ENCODE measurements at regions not wholly inside any gene's neighbourhood (a gene's known extent, or its start where the extent isn't known, plus 50 kb on each side); places are given as distances from the start of the nearest gene placed in this dataset.

DNA sequence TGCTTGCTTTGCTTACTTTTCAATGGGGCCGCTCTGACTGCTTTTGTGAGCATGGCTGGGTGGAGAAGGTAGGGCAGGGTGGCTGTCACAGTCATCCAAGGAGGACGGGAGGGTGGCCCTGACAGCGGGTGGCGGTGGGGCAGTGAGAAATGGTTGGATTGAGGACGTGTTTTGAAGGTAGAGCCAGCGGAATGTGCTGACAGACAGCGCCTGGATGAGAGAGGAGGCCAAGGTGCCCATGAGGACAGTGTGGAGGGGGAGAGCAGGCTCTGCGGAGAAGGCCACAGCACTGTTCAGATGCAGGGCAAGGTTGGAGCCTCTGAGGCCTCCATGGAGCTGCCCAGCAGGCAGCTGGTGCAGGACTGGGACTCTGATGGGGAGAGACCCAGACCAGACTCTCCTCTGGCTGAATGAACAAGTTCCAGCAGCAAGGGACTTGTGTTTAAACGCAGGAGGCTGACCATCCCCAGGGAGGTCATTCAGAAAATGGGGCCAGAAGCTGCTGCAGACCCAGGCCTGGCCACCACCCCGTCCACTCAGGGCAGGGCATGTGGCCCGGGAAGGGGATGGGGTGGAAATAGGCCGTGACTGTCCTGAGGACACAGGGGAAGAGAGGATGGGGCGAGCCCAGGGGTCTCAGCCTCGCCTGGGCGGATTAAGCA, 120.3 kb upstream of the PRR20G start:
- TF ChIP-seq POLR2A (IDR thresholded peaks at IDR 0.05; ENCODE audit: low read depth, low read length) = no peak
- no peak for TF ChIP-seq MYC (IDR thresholded peaks at IDR 0.05; ENCODE audit: low read depth, low read length)
- TF ChIP-seq, protein P1, sequence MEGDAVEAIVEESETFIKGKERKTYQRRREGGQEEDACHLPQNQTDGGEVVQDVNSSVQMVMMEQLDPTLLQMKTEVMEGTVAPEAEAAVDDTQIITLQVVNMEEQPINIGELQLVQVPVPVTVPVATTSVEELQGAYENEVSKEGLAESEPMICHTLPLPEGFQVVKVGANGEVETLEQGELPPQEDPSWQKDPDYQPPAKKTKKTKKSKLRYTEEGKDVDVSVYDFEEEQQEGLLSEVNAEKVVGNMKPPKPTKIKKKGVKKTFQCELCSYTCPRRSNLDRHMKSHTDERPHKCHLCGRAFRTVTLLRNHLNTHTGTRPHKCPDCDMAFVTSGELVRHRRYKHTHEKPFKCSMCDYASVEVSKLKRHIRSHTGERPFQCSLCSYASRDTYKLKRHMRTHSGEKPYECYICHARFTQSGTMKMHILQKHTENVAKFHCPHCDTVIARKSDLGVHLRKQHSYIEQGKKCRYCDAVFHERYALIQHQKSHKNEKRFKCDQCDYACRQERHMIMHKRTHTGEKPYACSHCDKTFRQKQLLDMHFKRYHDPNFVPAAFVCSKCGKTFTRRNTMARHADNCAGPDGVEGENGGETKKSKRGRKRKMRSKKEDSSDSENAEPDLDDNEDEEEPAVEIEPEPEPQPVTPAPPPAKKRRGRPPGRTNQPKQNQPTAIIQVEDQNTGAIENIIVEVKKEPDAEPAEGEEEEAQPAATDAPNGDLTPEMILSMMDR (IDR thresholded peaks at IDR 0.05; ENCODE audit: extremely low read depth in 1 of 2, insufficient read depth in 1 of 2, low read depth in 1 of 2, low read length in 2 of 2) = no peak

Data from endothelial cell of umbilical vein (primary cell).